Right ventricle myocardium inferior (tissue), 1 donor: ENCODE measurements at regions not wholly inside any gene's neighbourhood (a gene's known extent, or its start where the extent isn't known, plus 50 kb on each side); places are given as distances from the start of the nearest gene placed in this dataset.
"Not testable (repeated sequence)": the region's sequence is repeated elsewhere in the genome, so short reads cannot be mapped to it uniquely, and the experiment has no call there.

ENCODE experiments used
- ATAC-seq: fragments of 200-7000 bp; cut with Tn5 transposase; one replicate; pipeline ENCODE4 v1.9.1; 2020; ENCODE audit warnings: mild to moderate bottlenecking, moderate library complexity
- DNase-seq: peaks from one replicate; pipeline ENCODE4 v3.0.0; 2021; ENCODE audit errors: missing footprints
- intact Hi-C: fragments of 100-400 bp; cut with DNase I; formaldehyde crosslinking; loops from one replicate; pipeline ENCODE4 v1.11.0; 2022
- donor health status: DM: no; HTN: yes; CAD: no; lungs with severe emphysema.

DNA sequence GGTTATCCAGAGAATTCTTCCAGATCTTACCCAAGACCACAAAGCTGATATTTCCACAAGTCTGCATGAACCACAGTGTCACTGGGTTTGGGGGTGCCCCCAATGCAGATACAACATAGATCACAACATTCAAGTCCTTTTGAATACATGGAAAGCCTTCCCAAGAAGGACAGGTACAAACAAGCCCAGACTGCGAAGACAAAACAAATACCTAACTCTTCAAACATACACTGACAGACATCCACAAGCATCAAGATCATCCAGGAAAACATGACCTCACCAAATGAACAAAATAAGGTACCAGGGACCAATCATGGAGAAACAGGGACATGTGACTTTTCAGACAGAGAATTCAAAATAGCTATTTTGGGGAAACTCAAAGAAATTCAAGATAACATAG is 93.1 kb downstream of the MDH1 start:
- intact Hi-C loops: no loop called here

DNA sequence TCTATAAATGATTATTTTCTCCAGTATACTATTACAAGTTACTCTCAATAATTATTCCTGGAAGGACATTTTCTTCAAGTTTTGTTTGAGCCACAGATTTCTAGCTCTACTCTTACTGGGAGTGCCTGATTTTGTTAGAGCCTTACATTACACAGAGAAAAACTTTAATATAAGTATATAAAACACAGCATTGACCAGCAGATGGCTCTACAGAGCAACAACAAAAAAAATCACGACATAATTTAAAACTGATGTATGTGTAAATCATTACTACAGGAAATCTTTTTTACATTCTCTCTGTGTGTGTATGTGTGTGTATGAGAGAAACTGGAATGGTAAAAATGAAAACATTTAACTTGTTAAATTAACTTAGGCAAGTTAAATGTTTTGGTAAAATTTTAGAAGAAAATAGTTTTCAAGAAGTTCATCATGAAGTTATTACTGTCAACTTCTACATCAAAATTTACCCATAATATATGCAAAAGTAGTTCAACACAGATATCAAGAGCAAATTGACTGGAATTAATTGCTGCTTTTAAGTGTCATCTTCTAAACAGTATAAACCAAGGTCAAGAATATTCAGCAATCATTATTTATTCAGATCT is 103.3 kb downstream of the MDH1 start:
- ATAC-seq (no peak), DNase-seq (no peak)
- intact Hi-C loops: loop anchor here (1.0 to 2.0 kb wide), 2 partner anchors 169 to 197 kb away; no protein-coding TSS in a partner anchor

More for the DNA sequence above, 93.1 kb downstream of the MDH1 start:
- DNase-seq: no peak
- no peak for ATAC-seq

DNA sequence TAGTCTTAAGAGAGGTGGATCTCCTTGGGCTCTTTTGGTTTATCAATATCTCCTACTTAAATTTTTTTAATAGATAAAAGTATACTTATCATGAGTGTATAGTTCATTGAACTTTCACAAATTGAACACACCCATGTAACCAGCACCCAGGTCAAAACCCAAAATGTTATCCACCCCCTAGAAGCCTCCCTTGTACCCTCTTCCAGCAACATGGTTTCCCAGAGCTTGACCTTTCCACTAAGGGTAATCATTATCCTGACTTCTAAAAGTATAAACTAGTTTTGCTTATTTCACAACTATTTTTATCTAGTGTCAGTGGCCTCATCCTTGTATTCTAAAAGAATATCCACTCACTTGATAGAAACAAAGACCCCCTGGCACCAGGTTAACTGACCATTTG is 106.8 kb downstream of the MDH1 start:
- DNase-seq (no peak), ATAC-seq (no peak)
- intact Hi-C loops: loop anchor here (5.0 kb wide), 1 partner anchor 147 kb away; the partner anchor contains the start of gene UGP2

DNA sequence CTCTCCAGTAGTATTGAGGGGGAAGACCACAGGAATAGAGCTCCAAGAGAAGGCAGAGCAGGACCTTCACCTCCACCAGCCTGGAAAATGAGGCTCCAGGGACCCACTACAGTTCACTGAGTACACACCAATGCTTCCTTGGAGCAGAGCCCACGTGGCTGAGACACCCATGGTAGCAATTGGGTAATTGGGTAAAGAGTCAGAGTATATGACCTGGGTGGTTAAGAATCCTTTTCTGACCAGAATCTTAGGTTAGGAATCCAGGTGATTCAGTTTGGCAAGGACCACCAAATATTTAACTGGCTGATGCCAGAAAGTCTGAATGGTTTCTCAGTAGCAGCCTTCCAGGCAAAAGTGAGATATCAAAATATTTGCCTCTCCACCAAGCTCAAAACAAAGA is 107.7 kb downstream of the MDH1 start:
- DNase-seq (no peak), ATAC-seq (no peak)
- intact Hi-C loops: loop anchor here (5.0 kb wide), 1 partner anchor 146 kb away; the partner anchor contains the start of gene UGP2

DNA sequence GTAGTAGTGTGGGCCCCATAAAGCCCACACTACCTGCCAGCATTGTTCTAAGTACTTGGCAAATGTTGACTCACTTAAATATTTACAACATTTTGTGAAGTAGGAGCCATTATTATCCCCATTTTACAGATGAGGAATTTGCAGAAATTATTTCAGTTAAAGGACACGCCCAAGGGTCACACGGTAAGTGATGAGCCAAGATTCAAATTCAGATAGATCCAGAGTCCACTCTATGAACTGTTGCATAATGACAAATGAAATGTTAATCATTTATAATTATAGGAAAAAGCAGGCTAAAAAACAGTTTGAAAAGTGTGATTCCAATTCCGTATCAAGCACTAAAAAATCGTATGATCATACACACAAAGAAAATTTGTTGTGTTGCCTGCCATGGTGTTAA is 108.4 kb downstream of the MDH1 start:
- ATAC-seq: no peak
- intact Hi-C loops: loop anchor here (5.0 kb wide), 1 partner anchor 145 kb away; the partner anchor contains the start of gene UGP2
- DNase-seq: no peak

DNA sequence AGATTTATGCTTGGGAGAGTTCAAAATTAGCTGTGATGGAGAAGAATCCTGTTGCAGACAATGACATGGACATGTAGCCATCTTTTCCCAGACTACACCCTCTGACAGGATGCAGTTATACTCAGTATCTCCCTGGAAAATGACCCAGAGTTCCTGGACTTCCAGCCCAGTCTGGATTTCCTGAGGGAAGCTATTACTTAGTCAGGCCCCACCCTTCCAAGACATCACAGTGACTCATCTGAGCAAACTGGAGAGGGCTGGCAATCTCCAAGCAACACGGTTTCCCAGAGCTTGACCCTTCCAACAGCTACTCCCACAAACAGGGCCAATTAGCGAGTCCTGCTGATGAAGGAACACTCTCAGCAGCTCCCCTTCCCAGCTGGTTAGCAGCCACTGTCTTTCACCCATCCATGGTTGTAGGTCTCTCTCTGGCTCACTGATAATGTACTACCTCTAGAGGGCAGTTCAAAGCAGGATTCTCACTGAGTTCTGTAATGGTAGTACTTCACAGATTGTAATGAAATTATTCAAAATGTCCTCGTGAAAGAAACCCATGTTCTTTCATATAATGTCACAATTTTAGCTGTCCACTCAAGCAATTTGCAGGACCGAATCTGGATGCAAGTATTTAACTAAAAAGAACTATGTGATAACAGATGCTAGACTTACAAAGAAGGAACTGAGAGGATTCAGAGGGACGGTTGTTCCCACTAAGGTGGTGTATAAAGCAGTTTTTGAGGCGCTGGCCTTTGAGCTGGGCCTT is 110.2 kb downstream of the MDH1 start:
- intact Hi-C loops: loop anchor here (5.0 kb wide), 1 partner anchor 143 kb away; the partner anchor contains the start of gene UGP2
- ATAC-seq (peak; percentile 90), DNase-seq (no peak)

DNA sequence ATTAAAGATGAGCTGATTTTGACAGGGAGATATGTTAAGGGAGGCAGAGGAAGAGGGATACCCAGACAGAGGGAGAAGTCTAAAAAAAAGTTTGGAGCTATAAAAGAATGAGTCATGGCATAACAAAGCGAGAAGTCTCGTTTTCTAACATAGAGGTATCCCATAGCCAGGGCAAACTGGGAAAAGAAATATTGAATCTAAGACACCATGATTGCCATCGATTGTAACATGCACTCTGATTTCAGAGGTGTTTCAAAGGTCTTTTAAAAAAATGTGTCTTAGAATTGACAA is 110.7 kb downstream of the MDH1 start:
- DNase-seq (no peak), ATAC-seq (no peak)
- intact Hi-C loops: loop anchor here (5.0 kb wide), 1 partner anchor 143 kb away; the partner anchor contains the start of gene UGP2

DNA sequence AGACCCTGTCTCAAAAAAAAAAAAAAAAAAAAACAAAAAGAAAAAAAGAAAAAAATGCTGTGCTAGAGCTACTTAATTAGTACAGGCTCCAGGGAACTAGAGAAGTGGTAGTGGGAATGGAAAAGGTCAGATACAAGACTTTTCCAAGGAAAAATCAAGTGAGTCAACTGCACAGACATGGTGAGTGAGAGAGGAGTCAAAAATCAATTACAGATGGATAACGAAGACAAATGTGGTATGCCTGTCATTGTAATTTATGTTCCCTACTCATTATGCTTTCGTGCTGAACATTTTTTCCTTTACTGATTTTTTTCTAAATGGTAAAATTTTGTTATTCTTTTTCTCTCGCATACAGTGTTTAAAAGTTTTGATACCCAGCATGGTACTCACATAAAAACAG is 111.5 kb downstream of the MDH1 start:
- DNase-seq: no peak
- intact Hi-C loops: no loop called here
- ATAC-seq: no peak

DNA sequence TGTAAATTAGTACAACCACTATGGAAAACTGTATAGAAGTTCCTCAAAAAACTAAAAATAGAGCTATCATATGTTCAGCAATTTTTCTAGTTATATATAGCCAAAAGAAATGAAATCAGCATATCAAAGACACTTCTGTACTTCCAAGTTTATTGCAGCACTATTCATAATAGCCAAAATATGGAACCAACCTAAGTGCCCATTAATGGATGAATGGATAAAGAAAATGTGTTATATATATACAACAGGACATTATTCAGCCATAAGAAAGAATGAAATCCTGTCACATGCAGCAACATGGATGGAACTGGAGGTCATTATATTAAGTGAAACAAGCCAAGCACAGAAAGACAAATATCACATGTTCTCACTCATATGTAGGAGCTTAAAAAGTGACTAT is 112.6 kb downstream of the MDH1 start:
- DNase-seq: no peak
- ATAC-seq: no peak
- intact Hi-C loops: no loop called here

DNA sequence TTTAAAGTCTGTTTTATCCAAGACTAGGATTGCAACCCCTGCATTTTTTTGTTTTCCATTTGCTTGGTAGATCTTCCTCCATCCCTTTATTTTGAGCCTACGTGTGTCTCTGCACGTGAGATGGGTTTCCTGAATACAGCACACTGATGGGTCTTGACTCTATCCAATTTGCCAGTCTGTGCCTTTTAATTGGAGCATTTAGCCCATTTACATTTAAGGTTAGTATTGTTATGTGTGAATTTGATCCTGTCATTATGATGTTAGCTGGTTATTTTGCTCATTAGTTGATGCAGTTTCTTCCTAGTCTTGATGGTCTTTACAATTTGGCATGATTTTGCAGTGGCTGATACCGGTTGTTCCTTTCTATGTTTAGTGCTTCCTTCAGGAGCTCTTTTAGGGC is 117.3 kb downstream of the MDH1 start:
- DNase-seq, ATAC-seq, intact Hi-C loops: not testable (repeated sequence)

DNA sequence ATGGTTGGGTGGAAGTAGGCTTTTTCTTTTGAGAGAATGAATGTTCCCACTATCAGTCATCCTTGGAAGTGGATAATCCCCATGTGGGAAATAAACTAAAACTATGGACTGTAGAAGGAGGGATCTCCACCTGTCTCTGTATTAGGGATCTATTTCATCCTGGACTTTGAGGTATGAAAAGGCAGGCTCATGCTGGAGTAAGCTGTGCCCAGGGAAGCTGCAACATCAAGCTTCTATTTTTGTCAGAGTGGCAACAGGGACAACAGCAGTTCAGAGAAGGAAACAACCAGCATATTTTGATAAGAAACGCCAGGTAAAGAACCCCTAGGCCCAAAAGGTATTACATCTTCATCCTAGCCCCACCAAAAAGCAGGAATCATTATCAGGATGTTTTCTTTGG is 122.0 kb downstream of the MDH1 start:
- intact Hi-C loops: no loop called here
- DNase-seq: no peak
- no peak for ATAC-seq

DNA sequence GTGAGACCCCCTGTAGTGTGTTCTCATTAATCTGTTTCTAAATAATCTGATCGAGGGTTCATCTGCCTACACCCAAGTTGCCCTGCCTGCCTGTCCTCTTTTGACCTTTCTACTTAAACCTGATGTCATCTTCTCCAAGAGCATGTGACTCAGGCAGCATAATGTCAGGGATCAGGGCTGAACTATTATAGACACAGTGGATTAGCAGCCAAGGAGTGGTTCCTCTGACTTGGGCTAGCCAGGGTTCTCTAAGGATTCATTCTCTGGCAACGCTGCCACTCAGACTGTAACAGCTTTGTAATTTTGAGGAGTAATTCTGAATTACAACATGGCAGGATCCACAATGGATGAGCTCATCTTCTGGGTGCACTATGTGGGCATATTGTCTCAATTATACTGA is 124.0 kb downstream of the MDH1 start:
- ATAC-seq (peak; percentile 67), DNase-seq (no peak)

DNA sequence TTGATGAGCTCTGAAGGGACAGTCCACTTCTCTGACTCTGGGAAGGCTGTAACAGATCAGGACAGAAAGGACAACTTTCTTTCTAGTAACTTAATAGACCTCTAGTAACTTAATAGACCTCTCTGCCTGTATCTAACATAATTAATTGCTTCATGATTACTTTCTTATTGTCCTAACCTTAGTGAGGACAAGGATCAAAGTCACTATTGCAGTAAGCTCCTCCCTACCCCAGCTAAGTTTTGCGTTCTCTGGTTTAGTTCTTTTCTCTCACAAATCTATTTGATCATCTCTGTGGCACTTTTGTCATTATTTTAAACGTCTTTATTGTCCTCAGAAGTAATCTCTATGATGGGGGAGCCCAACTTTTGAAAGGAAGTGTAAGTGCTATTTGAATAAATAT is 125.5 kb upstream of the UGP2 start:
- no peak for DNase-seq
- intact Hi-C loops: no loop called here
- no peak for ATAC-seq

More for the DNA sequence above, 124.0 kb downstream of the MDH1 start:
- intact Hi-C loops: no loop called here

DNA sequence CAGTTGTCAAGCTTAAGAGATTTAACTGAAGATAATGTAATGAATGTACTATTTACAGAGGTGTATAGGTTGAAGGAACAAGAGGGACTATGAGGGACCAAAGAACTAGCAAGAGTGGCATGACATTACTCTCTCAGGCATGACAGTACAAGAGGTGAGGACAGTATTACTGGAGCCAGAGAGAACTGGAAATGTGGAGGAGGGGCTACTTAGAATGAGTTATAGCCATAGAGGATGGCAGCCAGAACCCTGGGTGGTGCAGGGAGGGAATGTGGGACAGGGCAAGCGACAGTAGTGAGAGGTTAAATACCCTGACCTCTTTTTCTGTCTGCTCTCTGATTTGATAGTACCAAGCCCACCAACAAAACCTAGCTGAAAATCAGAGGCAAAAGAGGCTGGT is 122.6 kb upstream of the UGP2 start:
- DNase-seq (no peak), ATAC-seq (no peak)
- intact Hi-C loops: no loop called here

DNA sequence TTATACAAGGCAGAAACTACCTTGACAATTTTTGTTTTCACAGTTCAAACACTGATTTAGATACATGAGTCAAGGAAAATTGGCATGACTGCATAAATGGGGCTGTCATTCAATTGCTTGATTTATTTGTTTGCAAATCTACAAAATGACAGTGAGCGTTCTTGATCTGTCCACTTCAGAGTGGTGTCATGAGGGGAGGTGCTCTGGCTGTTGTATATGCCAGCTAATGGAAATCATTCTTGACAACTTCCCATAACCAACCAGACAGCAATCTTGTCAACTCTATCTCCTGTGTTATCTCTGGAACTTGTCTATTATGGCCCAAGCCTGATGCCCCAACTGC is 120.6 kb upstream of the UGP2 start:
- DNase-seq (no peak), ATAC-seq (no peak)

DNA sequence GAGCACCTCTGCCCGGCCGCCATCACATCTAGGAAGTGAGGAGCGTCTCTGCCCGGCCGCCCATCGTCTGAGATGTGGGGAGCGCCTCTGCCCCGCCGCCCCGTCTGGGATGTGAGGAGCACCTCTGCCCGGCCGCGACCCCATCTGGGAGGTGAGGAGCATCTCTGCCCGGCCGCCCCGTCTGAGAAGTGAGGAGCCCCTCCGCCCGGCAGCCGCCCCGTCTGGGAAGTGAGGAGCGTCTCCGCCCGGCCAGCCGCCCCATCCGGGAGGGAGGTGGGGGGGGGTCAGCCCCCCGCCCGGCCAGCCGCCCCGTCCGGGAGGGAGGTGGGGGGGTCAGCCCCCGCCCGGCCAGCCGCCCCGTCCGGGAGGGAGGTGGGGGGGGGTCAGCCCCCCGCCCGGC is 119.4 kb upstream of the UGP2 start:
- DNase-seq, intact Hi-C loops, ATAC-seq: not testable (repeated sequence)

More for the DNA sequence above, 120.6 kb upstream of the UGP2 start:
- intact Hi-C loops: no loop called here

DNA sequence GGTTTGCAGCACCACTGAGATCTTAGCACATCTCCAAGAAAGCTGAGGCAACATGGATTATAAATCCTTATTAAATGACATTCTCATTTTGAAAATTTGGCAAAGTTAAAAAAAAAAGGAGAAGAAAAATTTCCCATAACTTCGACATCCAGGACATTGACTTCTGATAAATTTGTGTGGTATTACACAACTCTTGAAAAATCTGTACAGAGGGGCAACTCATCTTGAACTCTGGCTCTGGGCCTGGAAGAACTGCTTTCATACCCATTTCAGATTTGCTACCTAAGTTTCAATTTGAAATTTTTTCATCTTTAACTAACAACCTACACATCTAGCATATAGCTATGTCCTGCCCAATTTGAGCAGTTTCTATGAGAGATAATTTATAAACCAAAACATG is 118.0 kb upstream of the UGP2 start:
- intact Hi-C loops: no loop called here
- ATAC-seq: no peak
- no peak for DNase-seq

DNA sequence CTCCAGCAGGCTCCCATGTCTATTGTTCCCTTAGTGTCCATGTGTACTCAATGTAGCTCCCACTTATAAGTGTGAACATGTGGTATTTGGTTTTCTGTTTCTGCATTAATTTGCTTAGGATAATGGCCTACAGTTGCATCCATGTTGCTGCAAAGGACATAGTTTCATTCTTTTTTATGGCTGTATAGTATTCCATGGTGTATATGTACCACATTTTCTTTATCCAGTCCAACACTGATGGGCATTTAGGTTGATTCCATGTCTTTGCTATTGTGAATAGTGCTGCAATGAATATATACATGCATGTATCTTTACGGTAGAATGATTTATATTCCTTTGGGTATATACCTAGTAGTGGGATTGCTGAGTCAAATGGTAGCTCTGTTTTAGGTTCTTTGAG is 116.5 kb upstream of the UGP2 start:
- DNase-seq, intact Hi-C loops, ATAC-seq: not testable (repeated sequence)

DNA sequence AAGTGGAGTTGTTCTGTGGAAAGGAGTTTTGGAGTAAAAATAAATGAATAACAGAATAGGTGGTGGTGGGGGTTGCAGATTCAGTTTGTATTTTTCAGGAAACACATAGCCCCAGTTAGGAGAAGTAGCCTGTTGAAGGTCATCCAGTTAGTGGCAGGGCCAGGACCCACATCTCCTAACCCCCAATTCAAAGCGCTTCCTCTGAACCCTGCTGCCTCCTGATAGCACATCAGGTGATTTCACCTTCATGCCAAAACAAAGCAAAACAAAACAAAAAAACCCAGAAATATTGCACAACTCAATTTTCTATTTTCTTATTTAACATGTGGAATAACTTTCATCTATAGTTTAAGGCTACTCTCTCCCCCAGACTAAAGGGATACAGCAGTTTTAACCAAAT is 112.3 kb upstream of the UGP2 start:
- ATAC-seq (no peak), DNase-seq (no peak)
- intact Hi-C loops: no loop called here

DNA sequence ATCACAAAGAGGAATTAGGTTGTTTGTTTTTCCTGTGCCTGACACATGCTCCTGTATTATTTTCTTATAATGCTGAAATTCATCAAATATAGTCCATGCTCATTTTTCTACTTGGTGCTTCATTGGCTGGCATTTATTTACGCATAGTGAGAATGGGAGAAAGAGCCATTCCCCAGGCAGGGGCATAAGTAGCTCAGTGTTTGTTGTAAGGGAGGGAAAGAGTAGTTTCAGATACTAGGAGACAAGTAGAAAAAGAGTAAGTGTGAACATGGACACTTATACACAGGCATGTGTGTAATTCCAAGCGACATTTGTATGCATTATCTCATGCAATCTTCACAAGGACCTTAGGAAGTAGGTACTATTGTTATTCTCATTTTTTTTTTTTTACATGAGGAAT is 111.9 kb upstream of the UGP2 start:
- intact Hi-C loops: no loop called here
- DNase-seq (no peak), ATAC-seq (no peak)

DNA sequence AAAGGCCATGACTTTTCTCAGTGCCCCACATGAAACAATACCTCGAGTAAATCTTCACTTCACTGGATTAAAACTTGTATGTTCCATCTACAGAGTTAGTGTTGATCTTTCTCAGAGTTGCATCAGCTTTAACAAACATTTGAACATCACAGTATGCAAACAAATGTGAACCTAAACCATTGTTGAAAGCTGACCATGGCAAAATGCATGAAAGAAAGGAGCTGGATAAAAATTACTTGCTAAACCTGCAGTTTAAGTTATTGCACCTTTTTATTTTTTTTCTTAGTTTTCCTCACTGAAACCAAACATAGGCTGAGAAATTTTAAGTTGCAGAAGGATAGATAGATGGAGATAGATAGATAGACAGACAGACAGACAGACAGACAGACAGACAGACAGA is 107.2 kb upstream of the UGP2 start:
- intact Hi-C loops: no loop called here
- DNase-seq (no peak), ATAC-seq (no peak)
